CD14-positive monocyte (primary cell): ENCODE measurements at regions not wholly inside any gene's neighbourhood (a gene's known extent, or its start where the extent isn't known, plus 50 kb on each side); places are given as distances from the start of the nearest gene placed in this dataset.

ENCODE experiments used
- DNase-seq, 3 donors: peaks; one replicate each; pipeline ENCODE4 v3.0.0-alpha.2; 2011 to 2022
- H2AFZ ChIP-seq: 2 replicates; pipeline ENCODE4 v1.6.0; 2012; ENCODE audit warnings: mild to moderate bottlenecking, low read depth, low read length, inconsistent platforms; ENCODE audit not compliant: insufficient read depth, poor library complexity, severe bottlenecking
- H3K27ac ChIP-seq, 2 donors: 1 replicate in 1 of 2; 2 replicates in 1 of 2; pipeline ENCODE4 v1.5.1; 2012 to 2013; ENCODE audit warnings: low read length in 2 of 2, control low read depth in 1 of 2, inconsistent platforms in 1 of 2, low read depth in 1 of 2, mild to moderate bottlenecking in 1 of 2
- H3K27me3 ChIP-seq, 2 donors: one replicate each; pipeline versions ENCODE4 v1.6.0 to v1.6.1; 2011 to 2013; ENCODE audit warnings: low read length in 2 of 2; ENCODE audit not compliant: control insufficient read depth in 2 of 2, insufficient read depth in 2 of 2
- H3K36me3 ChIP-seq, 2 donors: replicated peaks in 1 of 2; 1 replicate in 1 of 2; 2 replicates in 1 of 2; pipeline versions ENCODE4 v1.5.1 to v1.6.1; 2012 to 2013; ENCODE audit warnings: low read length in 2 of 2, control low read depth in 1 of 2, inconsistent platforms in 1 of 2, mild to moderate bottlenecking in 1 of 2; ENCODE audit not compliant: insufficient read depth in 2 of 2, control insufficient read depth in 1 of 2
- H3K4me1 ChIP-seq, 2 donors: 1 replicate in 1 of 2; 2 replicates in 1 of 2; pipeline versions ENCODE4 v1.5.1 to v1.6.1; 2012 to 2013; ENCODE audit warnings: low read length in 2 of 2, control low read depth in 1 of 2, inconsistent platforms in 1 of 2, mild to moderate bottlenecking in 1 of 2, moderate library complexity in 1 of 2; ENCODE audit not compliant: insufficient read depth in 2 of 2, control insufficient read depth in 1 of 2
- H3K4me2 ChIP-seq: replicated peaks from 2 replicates; pipeline ENCODE3; 2012; ENCODE audit warnings: low read length, moderate library complexity, mild to moderate bottlenecking; ENCODE audit not compliant: poor library complexity, severe bottlenecking; ENCODE audit errors: extremely low read depth
- H3K4me3 ChIP-seq, 3 experiments: fragments of 200-600 bp in 1 of 3; sonication (generic) in 1 of 3; replicated peaks in 1 of 3; 1 replicate in 2 of 3; 2 replicates in 1 of 3; pipeline ENCODE4 v1.5.1; 2011 to 2013; ENCODE audit warnings: low read length in 3 of 3, mild to moderate bottlenecking in 3 of 3, control low read depth in 2 of 3, low read depth in 2 of 3, inconsistent platforms in 1 of 3, moderate library complexity in 1 of 3
- H3K79me2 ChIP-seq: 2 replicates; pipeline ENCODE4 v1.6.0; 2012; ENCODE audit warnings: mild to moderate bottlenecking, control low read depth, inconsistent platforms, low read length, moderate library complexity; ENCODE audit not compliant: insufficient read depth
- H3K9ac ChIP-seq: 2 replicates; pipeline ENCODE4 v1.6.0; 2017; ENCODE audit warnings: low read length, mild to moderate bottlenecking; ENCODE audit not compliant: insufficient read depth, poor library complexity, severe bottlenecking
- H3K9me3 ChIP-seq, 2 donors: replicated peaks in 1 of 2; 1 replicate in 1 of 2; 2 replicates in 1 of 2; pipeline versions ENCODE4 v1.5.1 to v1.6.1; 2012 to 2013; ENCODE audit warnings: low read length in 2 of 2, control low read depth in 1 of 2; ENCODE audit not compliant: control insufficient read depth in 1 of 2, insufficient read depth in 1 of 2
- H4K20me1 ChIP-seq: 2 replicates; pipeline ENCODE4 v1.6.0; 2012; ENCODE audit warnings: mild to moderate bottlenecking, low read length, control low read depth, moderate library complexity; ENCODE audit not compliant: insufficient read depth
- H3K27ac Mint-ChIP-seq, 7 donors: one replicate each; pipeline ENCODE4 v1.8.0; 2020; ENCODE audit warnings: mild to moderate bottlenecking in 7 of 7, mixed read lengths in 7 of 7, moderate library complexity in 6 of 7, inconsistent platforms in 2 of 7
- H3K27me3 Mint-ChIP-seq, 3 donors: one replicate each; pipeline ENCODE4 v1.8.0; 2021 to 2022; ENCODE audit warnings: low read depth in 3 of 3, mild to moderate bottlenecking in 3 of 3, mixed read lengths in 3 of 3, moderate library complexity in 3 of 3, inconsistent platforms in 1 of 3
- H3K36me3 Mint-ChIP-seq, 2 donors: one replicate each; pipeline ENCODE4 v1.8.0; 2020; ENCODE audit warnings: mixed read lengths in 2 of 2, inconsistent platforms in 1 of 2, mild to moderate bottlenecking in 1 of 2
- H3K4me1 Mint-ChIP-seq: one replicate; pipeline ENCODE4 v1.8.0; 2020; ENCODE audit warnings: mild to moderate bottlenecking, mixed read lengths
- H3K4me3 Mint-ChIP-seq, 2 donors: one replicate each; pipeline ENCODE4 v1.8.0; 2020; ENCODE audit warnings: mild to moderate bottlenecking in 2 of 2, mixed read lengths in 2 of 2, moderate library complexity in 1 of 2
- H3K9me3 Mint-ChIP-seq, 7 donors: one replicate each; pipeline ENCODE4 v1.8.0; 2020 to 2022; ENCODE audit warnings: mixed read lengths in 7 of 7, mild to moderate bottlenecking in 6 of 7, moderate library complexity in 6 of 7, inconsistent platforms in 2 of 7
- WGBS: methylation state at CpG from one replicate; pipeline ENCODE4 v1.1.5; 2013; ENCODE audit warnings: missing lambda C conversion rate; ENCODE audit not compliant: insufficient coverage; 5-methylcytosine and 5-hydroxymethylcytosine counted together
- intact Hi-C, 2 donors: fragments of 100-400 bp; cut with micrococcal nuclease; formaldehyde crosslinking; loops; one replicate each; pipeline versions ENCODE4 v1.15.0 to v1.15.1; 2023
- TF ChIP-seq, protein P1 (sequence below): fragments of 200-600 bp; IDR thresholded peaks from one replicate; pipeline ENCODE4 v1.8.0; 2022; ENCODE audit warnings: antibody characterized with exemption, mild to moderate bottlenecking

DNA sequence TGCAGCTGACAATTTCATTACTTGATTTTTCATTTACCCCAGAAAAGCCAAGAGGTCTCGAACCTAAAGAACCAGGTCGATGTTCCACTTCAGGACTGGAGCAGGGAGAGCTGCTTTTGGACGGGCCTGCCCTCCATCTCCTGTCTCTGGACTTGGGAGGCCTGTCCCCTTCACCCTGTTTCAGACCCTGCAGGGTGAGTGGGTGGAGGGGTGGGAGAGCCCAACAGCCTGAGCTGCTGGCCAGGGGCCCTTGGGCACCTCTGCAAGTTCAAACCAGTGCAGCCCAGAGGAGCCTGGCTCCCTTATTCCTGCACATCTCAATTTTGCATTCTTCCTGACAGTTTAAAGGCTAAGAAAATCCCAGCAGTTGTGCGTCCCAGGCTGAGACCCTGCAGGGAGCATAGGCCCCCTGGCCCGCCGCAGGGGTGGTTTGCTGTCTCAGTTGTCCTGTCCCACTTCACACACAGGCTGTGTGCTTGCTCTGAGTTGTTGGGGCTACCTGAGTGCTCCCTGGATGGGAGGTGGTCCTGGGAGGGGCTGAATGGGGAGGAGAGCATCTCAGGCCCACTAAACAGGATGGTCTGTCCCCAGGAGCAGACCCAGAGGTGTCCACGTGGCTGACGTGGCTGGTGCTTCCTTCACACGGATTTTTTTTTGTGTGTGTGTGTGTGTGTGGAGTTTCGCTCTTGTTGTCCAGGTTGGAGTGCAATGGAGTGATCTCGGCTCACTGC lies 443.7 kb downstream of the PTPRU start:
- TF ChIP-seq, protein P1, sequence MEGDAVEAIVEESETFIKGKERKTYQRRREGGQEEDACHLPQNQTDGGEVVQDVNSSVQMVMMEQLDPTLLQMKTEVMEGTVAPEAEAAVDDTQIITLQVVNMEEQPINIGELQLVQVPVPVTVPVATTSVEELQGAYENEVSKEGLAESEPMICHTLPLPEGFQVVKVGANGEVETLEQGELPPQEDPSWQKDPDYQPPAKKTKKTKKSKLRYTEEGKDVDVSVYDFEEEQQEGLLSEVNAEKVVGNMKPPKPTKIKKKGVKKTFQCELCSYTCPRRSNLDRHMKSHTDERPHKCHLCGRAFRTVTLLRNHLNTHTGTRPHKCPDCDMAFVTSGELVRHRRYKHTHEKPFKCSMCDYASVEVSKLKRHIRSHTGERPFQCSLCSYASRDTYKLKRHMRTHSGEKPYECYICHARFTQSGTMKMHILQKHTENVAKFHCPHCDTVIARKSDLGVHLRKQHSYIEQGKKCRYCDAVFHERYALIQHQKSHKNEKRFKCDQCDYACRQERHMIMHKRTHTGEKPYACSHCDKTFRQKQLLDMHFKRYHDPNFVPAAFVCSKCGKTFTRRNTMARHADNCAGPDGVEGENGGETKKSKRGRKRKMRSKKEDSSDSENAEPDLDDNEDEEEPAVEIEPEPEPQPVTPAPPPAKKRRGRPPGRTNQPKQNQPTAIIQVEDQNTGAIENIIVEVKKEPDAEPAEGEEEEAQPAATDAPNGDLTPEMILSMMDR = no peak
- intact Hi-C loops = no loop called here
- WGBS = 96% methylated on average over 5 of the region's 11 CpGs

DNA sequence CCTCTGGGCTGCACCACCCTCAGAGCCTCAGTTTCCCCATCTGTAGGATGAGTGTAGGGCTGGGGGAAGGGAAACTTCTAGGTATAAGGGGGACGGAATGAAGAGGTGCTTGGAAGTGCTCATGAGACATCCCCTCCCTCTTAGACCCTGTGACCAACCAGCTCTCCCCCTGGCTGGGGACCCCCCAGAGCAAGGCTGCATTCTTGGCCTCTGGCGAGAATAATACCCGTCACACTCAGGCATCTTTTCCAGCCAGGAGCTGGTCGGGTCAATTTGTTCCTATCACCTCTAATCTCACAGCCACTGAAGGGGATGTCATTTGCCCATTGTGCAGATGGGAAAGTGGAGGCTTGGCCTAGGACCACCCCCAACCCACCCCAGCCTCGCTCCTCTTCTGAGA lies 443.0 kb downstream of the PTPRU start:
- intact Hi-C loops = no loop called here
- Histone ChIP-seq H3K9me3 (no peaks in the 10 kb centered on the region), H3K4me2 (no peak overlapping the region), H3K27ac (no peak overlapping the region), H3K79me2 (no peaks in the 10 kb centered on the region), H3K4me3 (no peak overlapping the region), H3K36me3 (no peaks in the 10 kb centered on the region), H3K9ac (no peak overlapping the region), H3K27me3 (no peaks in the 10 kb centered on the region), H2AFZ (no peak overlapping the region), H4K20me1 (no peaks in the 10 kb centered on the region), H3K4me1 (no peaks in the 10 kb centered on the region)
- peaks cover 0 to 5% (median 3%) of the 10 kb centered on the region in 3 donors for H3K27me3 Mint-ChIP-seq
- no peaks in the 10 kb centered on the region for H3K36me3 Mint-ChIP-seq
- H3K4me3 Mint-ChIP-seq = no peak overlapping the region
- H3K27ac Mint-ChIP-seq = no peak overlapping the region
- TF ChIP-seq, protein P1 = no peak
- DNase-seq = no peak
- WGBS = no CpG with 5 or more reads among the region's 5 CpGs
- peaks cover 0 to 3% (median 0%) of the 10 kb centered on the region in 7 donors for H3K9me3 Mint-ChIP-seq
- H3K4me1 Mint-ChIP-seq = no peaks in the 10 kb centered on the region

More for the DNA sequence above, 443.7 kb downstream of the PTPRU start:
- peaks cover 0 to 2% (median 0%) of the 10 kb centered on the region in 7 donors for H3K9me3 Mint-ChIP-seq
- no peak for DNase-seq
- peaks cover 0 to 5% (median 3%) of the 10 kb centered on the region in 3 donors for H3K27me3 Mint-ChIP-seq
- Histone ChIP-seq H3K4me1 (no peaks in the 10 kb centered on the region), H4K20me1 (no peaks in the 10 kb centered on the region), H3K4me3 (no peak overlapping the region), H3K9ac (no peak overlapping the region), H3K27me3 (no peaks in the 10 kb centered on the region), H3K4me2 (no peak overlapping the region), H2AFZ (no peak overlapping the region), H3K36me3 (no peaks in the 10 kb centered on the region), H3K79me2 (no peaks in the 10 kb centered on the region), H3K9me3 (no peaks in the 10 kb centered on the region), H3K27ac (no peak overlapping the region)
- H3K4me3 Mint-ChIP-seq = no peak overlapping the region
- no peak overlapping the region for H3K27ac Mint-ChIP-seq
- H3K36me3 Mint-ChIP-seq = no peaks in the 10 kb centered on the region
- H3K4me1 Mint-ChIP-seq = no peaks in the 10 kb centered on the region
